ENCODE measurements at regions not wholly inside any gene's neighbourhood (a gene's known extent, or its start where the extent isn't known, plus 50 kb on each side); places are given as distances from the start of the nearest gene placed in this dataset.

GRCh38 chr1:87712261-87713010, 383.8 kb downstream of the LMO4 start:
- FAIRE-seq (no peak), DNase-seq (ENCODE audit: insufficient read length, low spot score) (no peak)

- no peak for FAIRE-seq
- DNase-seq (ENCODE audit: insufficient read length, low spot score), result no peak
Measured at GRCh38 chr1:87714278-87714677, 385.6 kb downstream of the LMO4 start.

- FAIRE-seq (no peak), DNase-seq (ENCODE audit: insufficient read length, low spot score) (no peak)
Measured at GRCh38 chr1:87715052-87715451, 386.4 kb downstream of the LMO4 start.

- FAIRE-seq, result no peak
Measured at GRCh38 chr1:87715471-87715870, 386.8 kb downstream of the LMO4 start.

GRCh38 chr1:87717157-87717670, 388.5 kb downstream of the LMO4 start:
- no peak for DNase-seq (ENCODE audit: insufficient read length, low spot score)

More at GRCh38 chr1:87715471-87715870, 386.8 kb downstream of the LMO4 start:
- DNase-seq (ENCODE audit: insufficient read length, low spot score), result no peak

DNA sequence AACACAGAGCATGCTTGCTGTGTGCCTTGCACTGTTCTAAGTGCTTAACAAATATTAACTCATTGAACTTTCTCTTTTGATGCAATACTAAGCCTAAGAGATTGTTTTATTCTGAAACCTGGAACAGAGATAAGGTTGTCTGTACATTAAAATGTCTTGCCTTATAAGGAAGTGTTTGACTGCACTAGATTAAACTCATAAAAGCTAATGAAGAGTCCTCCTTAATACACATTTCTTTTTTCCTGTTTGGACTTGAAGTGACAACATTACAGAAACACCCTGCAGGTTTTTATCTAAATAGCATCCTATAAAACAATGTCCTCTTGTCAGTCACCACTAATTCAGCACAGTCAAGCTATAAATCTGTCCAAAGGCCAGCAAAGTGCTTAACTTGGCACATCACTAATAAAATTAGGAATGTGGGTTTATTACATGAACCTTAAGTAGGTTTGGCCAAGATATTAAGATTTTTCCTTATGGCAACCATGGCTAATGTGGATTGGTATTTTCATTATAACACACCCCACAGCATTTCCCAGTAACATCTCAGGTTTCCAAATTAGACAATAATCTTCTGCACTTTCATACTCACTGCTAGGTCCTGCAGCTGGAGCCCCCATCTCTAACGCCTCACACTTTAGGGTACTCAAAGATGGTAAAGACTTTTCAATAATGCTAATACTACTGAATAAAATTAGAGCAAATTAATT, 389.7 kb downstream of the LMO4 start:
- FAIRE-seq, result no peak
- DNase-seq (ENCODE audit: insufficient read length, low spot score), result no peak

More at GRCh38 chr1:87717157-87717670, 388.5 kb downstream of the LMO4 start:
- no peak for FAIRE-seq

GRCh38 chr1:87719658-87720057, 391.0 kb downstream of the LMO4 start:
- FAIRE-seq (no peak), DNase-seq (ENCODE audit: insufficient read length, low spot score) (no peak)

DNA sequence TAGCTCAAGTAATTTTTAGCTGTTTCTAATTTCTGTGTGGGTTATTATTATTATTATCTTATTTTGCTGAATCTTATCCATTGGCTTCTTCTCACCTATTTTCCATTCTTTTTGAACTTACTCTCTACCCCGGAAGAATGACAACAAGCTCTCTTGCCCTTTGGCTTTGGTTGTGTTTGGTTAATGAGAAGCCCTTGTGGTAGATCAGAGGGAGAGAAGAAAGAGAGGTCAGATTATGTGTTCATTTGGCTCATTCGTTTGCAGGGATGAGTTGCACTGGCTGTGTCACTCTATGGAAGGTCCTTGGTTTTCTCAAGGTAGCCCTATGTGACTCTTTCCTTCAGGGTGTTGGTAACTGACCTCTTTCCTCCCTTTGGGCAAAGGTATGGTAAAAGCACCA, 391.9 kb downstream of the LMO4 start:
- DNase-seq (ENCODE audit: insufficient read length, low spot score) (no peak), FAIRE-seq (no peak)

- no peak for DNase-seq (ENCODE audit: insufficient read length, low spot score)
- no peak for FAIRE-seq
Measured at GRCh38 chr1:87723193-87723592, 394.5 kb downstream of the LMO4 start.

DNA sequence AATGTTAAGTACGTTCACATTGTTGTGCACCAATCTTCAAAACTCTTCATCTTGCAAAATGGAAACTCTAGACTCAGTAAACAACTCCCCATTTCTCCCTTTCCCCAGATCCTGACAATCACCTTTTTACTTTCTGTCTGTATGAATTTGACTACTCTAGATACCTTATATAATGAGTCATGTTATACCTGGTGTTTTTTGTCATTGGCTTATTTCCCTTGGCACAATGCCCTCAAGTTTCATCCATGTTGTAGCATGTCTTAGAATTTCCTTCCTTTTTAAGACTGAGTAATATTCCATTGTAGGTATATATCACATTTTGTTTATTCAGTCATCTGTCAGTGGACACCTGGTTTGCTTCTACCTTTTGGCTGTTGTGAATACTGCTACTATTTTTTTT, 399.5 kb downstream of the LMO4 start:
- no peak for DNase-seq (ENCODE audit: insufficient read length, low spot score)
- no peak for FAIRE-seq

DNA sequence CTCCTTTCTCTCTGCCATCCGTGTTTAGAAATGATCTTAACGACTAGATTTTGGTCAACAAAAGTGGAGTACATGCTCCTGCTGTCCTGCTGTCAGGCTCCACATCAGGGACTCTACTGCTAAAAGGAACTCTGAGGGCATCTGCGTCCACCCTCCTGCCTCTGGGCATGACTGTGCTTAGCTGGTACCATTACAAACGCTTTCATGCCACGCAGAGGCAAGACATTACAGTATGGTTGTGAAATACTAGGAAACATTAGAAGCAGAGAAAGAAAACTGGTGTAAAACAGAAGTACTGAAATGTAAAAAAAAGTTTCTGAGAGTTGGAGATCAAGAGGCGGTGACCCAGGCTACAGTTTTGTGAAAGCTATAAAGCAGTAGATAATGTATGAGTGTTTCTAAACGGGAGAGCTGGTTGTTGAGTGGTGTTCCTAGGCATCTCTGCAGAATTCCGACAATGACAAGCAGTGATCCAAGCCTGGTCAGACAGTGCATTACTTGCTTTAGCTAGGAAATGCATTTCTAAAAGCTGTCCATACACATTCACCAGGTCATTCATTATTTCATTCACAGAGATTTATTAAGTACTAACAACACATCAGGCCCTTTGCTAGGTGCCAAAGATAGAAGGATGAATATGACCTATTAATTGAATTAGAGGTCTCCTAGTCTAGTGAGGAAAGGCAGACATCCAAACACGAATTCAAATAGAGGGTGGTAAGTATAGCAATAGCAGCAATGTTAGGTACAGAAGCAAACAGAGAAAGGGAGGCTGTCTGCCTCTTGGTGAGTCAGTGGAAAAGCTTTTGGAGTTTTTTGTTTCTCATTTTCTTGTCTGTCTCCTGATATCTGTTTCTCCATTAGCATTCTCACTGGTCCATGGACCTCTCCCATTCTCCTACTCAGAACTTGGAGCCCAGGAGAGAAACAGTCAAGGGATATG, 401.9 kb downstream of the LMO4 start:
- DNase-seq (ENCODE audit: insufficient read length, low spot score) (no peak), FAIRE-seq (no peak)

DNA sequence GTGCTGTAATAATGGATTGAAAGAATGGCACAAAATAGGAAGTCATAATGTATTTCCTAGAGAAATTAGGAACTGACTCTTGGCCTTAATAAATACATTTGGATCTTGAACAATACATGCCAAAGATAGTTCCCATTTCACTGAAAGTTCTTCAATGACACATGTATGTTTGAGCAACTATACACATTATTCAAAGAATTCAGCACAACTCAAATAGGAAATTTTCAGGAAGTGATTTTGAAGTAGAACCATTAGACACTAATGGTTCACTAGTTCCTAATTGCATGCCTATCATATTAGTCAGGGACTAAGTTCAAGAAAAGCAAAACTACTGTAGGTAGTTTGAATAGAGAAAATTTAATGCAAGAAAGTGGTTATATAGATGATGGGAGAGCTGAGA, 404.7 kb downstream of the LMO4 start:
- no peak for DNase-seq (ENCODE audit: insufficient read length, low spot score)
- no peak for FAIRE-seq

- no peak for DNase-seq (ENCODE audit: insufficient read length, low spot score)
- FAIRE-seq, result no peak
Measured at GRCh38 chr1:87735750-87736149, 407.1 kb downstream of the LMO4 start.

DNA sequence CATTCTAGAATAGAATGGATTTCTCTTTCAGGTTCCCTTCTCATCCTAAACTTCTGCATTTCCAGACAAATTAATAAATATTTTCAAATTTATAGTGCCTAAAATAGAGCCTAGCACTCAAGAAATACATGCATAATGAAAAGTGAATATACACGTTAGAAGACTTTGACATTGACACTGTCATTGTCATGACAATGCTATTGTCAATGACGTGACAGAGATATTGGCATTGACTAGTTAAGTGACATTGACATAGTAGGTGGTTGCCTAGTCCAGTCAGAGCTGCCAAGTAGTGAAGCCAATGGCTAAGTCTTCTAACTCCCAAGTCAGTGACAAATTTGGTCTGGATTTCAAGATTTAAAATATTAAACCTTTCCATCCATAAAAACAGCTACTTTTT, 410.5 kb downstream of the LMO4 start:
- no peak for DNase-seq (ENCODE audit: insufficient read length, low spot score)
- no peak for FAIRE-seq

DNA sequence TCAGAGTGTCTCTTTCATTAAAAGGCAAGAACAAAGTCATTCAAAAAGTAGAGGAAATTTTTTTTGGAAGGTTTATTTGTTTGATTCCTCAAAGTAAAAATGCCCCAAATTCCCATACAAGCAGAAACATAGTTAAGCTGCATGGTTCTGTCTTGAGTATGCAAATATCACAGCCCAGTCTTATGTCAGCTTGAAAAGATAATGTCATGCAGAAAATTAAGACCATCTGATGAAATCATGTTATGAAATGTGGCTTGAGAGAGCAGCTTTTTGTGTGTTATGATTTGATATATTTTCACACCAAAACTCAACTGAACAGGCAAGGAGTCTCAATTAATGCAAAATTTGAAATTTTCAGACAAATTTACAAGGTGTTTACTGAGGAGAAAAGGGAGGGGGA, 411.0 kb downstream of the LMO4 start:
- DNase-seq (ENCODE audit: insufficient read length, low spot score) (no peak), FAIRE-seq (no peak)

- no peak for FAIRE-seq
- DNase-seq (ENCODE audit: insufficient read length, low spot score), result no peak
Measured at GRCh38 chr1:87743256-87743655, 414.6 kb downstream of the LMO4 start.

GRCh38 chr1:87744056-87744455, 415.4 kb downstream of the LMO4 start:
- DNase-seq (ENCODE audit: insufficient read length, low spot score) (no peak), FAIRE-seq (no peak)

- FAIRE-seq, result no peak
- no peak for DNase-seq (ENCODE audit: insufficient read length, low spot score)
Measured at GRCh38 chr1:87744763-87745162, 416.1 kb downstream of the LMO4 start.

DNA sequence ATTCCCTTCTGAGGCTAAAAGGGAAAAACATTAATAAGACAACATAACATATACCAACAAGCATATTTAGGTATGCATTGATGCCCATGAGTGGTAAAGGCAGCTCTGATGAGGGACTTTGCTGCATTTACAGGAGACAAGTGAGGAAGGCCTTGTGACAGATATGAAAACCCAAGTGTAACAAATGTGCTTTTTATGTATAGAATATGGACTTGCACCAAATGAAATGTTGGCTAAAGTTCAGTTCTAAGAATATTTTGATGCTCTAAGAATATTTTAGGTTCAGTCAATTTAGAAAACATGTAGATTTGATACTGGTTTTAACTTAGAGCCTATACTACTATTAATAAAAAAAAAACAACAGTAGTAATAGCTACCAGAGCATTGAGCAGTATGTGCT, 424.7 kb downstream of the LMO4 start:
- no peak for FAIRE-seq
- no peak for DNase-seq (ENCODE audit: insufficient read length, low spot score)

DNA sequence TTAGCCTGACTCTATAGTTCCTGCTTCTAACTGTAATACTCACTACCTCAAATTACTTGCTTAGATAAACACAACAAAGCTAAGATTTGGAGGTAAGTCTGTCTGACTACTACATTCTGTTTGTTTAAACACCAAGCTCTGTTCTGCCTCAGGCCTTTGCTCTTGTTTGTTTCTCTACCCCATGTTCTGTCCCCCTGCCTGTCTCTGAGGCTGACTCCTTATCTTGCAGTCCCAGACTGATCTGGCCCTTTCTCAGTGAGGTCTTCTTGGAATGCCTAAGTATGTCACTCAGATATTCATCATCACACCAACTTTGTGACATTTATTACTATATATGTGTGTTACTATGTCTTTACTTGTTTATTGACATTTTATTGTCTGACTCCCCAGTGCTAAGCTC, 425.5 kb downstream of the LMO4 start:
- DNase-seq (ENCODE audit: insufficient read length, low spot score) (no peak), FAIRE-seq (no peak)

- DNase-seq (ENCODE audit: insufficient read length, low spot score), result no peak
- no peak for FAIRE-seq
Measured at GRCh38 chr1:87757676-87758075, 429.0 kb downstream of the LMO4 start.

All from GM19239 (cell line).